GM18517 (cell line): ENCODE measurements at regions not wholly inside any gene's neighbourhood (a gene's known extent, or its start where the extent isn't known, plus 50 kb on each side); places are given as distances from the start of the nearest gene placed in this dataset.

Experiments
- ATAC-seq: cut with Tn5 transposase; IDR thresholded peaks from one replicate; pipeline ENCODE4 v1.9.1; 2021; ENCODE audit warnings: mild to moderate bottlenecking, moderate library complexity; ENCODE audit not compliant: unreplicated experiment

DNA sequence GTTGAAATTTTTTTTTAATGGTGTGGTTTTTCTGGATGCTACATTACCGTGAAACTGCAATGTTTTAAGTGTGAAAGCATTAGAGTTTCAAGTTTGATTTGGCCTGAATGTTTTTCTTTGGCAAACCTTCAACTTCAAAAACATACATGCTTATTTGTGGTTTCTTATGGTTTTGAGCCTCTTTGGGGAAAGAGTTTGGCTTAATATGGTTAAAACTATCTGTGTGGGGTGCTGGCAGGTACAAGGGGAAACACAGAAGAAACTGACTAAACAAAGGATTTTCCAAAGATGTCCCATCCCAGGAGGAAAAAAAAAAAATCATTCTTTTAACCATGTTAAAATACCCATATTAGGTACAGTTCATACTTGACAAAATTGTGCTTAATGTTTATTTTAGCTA, 121.1 kb downstream of the HGF start:
- ATAC-seq: no peak

DNA sequence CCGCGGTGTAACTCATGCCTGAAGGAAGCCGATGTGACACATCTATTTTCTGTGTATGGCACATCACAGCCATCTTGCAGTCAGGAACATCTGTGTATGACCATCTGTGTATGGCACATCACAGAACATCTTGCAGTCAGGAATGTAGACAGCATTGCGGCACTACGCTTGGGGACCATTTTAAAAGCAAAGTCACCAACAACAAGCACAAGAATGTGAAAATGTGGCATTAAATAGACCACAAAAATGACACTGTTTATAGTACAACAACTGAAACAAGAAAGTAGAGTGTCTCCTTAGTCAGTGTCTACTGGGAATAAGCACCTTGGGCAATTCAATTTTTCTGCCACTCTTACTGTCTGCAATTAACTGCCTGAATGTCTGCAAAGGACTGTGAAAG, 124.4 kb downstream of the HGF start:
- ATAC-seq: no peak

DNA sequence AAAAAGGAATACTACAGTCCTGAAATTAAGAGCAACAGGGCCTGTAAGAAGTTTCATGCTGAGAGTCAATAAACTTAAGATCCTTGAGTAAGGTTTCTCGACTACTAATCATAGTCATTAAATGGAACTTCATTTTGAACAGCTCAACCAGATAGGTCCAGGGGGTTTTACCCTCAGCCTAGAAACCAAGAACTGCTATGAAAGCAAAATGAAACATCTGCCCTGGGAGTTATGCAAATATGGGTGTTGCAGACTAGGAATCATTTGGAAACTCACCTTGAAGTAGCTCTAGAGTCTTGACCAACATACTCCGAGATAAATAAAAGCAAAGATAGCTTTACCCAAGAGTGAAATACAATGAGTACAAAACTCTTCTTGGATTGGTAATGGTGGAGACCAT, 128.0 kb downstream of the HGF start:
- ATAC-seq: no peak

DNA sequence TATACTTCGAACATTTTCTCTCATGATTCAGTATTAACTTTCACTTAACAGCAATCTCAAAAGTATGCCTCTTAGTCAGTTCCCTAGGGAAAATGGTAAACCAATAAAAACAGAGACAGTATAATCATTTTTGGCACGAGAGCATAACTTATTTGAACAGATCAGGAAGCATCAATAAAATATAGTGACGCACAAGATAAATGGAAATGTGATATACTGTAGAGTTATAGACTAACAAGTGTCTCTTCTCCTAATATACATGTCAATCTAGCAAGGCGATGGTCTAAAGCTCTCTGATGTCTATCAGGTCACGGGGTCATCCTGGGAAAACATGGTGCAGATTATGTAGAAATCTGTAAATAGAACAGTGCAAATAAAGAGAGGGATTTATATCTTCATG, 131.6 kb downstream of the HGF start:
- no peak for ATAC-seq

DNA sequence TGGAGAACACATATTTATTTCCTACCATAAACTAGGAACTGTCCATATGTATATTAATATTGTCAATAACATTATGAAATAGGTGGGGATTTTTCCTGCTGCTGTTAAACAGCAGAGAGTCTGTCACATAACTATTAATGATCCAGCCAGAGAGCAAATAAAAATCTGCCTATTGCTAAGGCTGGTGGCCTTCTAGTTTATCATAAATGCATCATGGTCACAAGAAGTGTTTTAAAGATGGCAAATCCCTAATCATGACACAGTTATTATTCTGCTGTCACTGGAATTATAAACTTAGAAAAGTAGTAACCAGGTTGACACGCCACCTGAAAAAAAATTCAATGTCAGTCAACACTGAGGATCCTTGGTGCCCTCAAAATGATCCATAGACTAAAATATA, 132.3 kb downstream of the HGF start:
- ATAC-seq: no peak

DNA sequence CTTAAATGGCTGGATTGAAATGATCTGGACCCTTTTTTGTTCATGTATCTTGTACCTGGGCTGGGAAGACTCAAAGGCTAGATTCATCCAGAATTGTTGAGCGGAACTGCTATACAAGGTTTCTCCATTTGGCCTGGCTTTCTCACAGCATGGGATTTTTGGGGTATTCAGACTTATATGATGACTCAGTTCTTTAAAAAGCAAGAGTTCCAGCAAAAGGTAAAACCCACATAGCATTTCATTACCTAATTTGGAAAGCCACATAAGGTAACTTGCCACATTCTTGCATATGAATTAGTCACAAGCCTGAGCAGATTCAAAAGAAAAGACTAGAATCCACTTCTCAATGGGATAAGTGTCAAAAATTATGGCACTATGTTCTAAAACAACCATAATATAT, 137.4 kb downstream of the HGF start:
- no peak for ATAC-seq

DNA sequence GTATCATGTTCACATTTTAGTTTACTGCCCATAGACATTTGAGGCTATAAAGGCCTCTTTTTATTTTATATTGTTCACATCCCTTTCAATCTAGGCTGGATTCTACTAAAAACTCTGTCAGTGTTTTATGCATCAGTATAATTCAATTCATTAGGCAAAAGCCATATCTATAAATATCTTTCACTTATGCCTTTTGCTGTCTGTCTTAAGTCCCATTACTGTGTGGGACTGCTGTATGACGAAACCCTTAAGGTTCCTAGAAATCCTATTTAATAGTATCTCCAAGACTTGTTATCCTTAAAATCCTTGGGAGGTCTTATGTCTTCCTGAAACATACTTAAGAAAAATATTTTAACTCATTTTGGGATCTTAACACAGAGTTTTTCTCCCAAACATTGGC, 139.2 kb downstream of the HGF start:
- ATAC-seq: no peak

DNA sequence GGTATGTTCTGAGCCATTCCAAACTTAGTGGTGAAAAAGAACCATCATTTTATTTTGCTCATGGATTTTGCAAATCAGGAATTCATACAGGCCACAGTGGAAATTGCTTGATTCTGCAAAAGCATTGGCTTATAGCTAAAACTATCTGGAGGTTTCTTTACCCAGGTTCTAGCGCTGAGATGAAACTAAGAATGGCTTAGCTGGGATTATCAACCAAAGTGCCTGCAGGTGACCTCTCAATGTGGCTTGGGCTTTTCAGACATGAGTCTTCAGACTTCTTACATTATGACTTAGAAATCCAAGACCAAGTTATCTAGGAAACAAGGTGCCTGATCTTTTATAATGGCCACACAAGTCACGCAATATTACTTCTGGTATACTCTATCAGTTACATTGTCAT, 140.1 kb downstream of the HGF start:
- ATAC-seq: no peak

DNA sequence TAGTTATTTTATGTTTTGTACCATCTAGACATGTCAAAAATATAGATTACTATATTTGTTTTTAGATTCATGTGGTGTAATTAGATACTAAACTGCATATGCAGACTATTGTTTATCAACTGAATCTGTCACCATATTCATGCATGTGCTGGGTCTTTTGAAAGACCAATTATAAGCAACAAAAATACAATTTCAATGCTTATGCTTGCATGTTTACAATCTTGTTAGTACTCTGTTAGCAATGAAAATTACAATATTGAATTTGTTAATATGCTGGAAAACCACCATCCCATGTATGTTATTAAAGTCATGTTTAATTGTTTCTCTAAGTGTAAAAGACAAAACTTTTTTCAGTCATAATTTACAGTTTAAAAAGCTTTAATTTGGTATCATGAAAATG, 140.9 kb downstream of the HGF start:
- no peak for ATAC-seq

DNA sequence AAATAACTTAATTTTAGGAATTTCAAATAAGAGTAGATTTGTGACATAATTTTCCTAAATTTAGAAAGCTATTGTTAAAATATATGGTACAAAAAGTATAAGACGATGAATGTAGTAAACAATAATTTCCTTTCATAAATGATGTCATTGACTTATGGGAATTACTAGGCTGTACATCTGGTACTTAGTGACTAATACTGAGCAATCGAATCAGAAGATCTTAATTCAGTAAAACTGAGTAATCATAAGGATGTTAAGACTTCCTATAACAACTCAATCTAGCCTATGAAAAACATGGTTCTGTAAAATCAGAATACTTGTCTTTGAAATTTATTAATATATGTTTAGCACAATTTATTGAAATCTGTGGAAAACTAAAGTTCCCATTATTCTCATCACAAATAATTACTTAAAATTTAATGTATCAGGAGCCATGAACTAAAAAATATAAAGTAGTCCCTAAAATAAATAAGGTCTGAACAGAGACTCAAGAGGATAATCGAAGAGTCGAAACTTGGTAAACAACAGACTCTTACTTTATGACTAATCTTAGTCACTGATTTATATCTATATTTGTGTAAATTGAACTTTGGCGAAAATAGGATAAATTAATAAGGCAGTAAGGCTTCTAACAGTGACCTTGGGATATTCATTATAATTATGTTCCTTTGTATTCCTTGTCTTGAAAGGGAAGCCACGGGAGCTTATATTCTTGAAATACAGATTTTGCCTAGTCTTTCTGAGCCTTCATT, 142.1 kb downstream of the HGF start:
- no peak for ATAC-seq

DNA sequence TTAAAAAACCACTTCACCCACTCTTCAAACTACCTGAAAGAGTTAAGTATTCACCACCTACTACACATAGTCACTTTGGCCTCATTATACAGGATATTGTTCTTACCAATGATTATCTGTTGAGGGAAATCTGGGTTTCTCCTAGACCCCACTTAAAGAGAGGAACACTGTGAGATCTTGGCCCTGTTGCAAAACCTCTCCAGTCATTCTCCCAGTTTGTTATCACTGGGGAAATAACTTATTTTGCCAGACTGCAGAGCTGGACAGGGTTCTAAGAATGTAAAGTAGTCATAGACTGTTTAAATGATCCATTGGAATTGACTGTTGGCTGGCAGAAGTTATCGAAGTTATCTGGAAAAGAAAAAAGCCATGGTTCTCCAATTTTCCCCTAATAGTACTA, 143.8 kb downstream of the HGF start:
- ATAC-seq: no peak

DNA sequence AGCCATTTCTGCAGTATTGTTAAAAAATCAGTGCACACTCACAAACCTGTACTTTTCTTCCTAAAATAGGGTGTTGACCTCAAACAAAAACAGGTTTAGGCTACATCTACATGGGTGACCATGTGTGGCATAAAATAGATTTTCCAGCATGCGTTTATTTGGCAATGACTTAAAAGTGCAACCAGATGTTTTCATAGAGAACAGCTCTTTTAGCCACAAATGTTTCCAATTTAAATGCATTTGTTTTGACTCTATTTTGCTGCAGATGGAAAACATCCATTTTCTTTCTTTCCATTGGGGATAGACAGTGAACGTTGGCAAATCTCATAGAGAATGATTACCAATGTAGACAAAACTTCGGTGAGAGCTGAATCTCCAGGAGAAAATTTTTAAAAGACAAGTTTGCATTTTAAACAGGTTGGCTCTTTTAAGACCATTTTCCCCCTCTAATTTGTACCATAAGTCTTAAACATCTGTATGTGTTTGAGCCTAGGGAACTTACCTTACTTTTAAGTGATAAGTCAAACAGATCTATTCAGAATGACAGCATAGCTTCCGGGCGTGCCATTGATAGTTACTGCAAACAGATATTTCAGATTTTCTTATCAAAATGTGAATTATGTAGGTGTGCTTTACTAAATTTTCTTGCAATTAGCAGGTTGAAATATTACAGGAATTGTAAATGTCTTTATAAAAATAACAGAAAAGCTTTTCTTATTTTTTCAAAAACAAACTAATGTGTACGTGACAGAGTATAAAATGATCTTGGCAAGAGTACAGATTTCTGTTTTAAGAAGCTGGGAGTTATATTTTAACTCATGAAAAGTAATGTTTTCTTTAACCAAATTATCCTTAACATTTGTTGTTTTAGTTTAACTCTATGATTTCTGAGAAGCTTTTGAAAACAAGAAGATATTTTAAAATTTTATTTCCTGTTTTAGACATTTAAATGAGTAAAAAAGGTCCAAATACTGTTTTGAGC, 144.9 kb downstream of the HGF start:
- ATAC-seq: no peak

DNA sequence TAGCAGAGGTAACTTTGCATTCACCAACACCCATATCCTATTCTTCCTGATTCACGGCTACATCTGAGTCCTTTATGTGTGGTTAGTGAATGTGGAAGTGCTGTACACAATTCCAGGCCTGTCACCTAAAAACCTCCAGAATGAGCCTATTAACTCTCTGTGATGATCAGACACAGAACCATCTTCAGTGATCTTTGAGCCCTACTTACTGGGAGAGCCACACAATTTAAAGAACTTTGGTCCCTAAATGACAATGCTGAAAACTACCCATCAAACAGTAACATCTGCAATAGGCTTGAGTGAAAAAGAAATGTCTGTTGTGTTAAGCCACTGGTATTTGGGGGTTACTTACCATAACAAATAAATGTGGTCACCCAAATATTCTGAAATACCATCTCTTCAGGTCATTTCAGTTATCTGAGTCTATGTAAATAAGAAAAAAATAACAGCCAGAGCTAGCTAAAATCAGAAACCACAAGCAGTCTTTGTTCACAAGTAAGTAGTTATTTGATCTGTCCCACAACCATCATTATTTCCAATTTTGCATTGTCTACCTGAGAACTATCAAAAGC, 145.7 kb downstream of the HGF start:
- ATAC-seq: no peak

DNA sequence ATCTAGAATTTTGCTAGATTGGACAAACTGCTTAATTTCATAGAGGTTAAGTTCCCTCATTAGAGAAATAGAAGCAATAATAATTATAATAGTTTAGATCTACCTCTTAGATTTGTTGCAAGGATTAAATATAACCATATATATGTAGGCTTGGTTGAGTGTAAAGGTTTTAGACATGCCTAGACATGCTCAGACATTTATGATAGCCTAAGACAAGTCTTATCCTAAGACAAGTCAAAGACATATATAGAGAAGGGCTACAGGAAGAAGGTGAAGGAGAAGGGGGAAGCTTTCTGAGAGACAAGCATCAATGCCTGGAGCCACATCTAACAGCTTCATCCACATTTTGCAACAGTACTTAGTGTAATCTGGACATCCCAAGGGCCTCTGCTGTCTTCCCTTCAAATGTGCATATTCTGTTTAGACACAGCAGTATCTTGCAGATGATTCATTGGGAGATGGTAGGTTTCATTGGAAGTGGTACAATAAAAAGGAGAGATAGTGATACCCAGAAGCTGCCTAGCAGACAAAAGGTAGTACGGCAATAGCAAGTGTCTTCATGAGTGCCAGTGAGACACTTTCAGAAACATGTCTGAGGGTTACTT, 146.5 kb downstream of the HGF start:
- ATAC-seq: no peak

DNA sequence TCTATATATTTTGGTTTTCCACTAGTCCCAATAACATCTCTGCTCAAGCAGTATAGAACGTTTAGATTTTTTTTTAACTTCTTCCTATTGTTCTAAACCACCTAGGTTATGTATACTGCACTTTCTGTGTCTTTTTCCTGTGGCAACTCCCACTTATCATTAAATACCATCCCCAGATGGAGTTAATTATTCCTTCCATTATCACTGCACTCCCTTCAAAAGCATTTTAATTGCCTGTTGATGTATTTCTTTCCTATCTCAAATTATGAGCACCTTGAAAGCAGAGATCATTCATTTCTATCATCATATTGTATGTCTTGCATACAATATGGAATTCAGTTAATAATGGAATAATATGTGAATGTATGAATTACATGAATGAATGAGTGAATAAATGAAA, 148.0 kb downstream of the HGF start:
- ATAC-seq: no peak

DNA sequence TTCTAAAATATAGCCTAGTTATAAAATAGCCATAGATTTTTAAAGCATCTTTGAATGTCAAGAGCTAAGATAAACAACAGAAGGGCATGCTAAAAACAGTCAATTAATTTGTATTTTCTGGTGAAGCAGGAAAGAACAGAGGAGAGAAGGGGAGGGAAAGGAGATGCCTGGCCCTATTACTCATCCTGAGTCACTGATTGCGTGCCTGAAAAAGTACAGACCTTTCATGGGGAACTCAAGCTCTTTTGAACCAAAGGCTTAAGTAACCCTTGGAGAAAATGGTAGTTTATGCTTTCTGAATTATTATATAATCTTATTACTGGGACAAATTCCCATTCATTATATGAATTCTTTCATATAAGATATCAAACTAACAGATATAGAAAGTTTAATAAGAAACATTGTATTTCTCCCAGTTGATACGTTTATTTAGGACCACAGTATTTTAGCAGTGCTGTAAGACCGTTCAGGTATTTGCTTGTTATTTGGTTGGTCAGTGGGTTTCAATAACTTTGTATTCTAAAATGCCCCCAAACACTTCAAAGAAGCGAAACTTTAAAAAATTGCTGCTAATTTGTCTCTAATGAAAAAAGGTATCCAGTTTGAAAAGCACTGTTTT, 151.3 kb downstream of the HGF start:
- ATAC-seq: no peak

DNA sequence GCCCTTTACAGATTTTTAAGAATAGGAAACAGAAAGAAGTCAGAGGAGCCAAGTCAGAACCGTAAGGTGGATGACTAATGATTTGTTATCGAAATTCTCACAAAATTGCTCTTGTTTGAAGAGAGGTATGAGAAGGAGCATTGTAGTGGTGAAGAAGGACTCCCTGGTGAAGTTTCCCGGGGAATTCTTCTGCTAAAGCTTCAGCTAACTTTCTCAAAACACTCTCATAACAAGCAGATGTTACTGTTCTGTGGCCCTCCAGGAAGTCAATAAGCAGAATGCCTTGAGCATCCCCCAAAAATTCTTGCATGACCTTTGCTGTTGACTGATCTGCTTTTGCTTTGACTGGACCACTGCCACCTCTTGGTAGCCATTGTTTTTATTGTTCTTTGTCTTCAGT, 152.9 kb downstream of the HGF start:
- no peak for ATAC-seq

DNA sequence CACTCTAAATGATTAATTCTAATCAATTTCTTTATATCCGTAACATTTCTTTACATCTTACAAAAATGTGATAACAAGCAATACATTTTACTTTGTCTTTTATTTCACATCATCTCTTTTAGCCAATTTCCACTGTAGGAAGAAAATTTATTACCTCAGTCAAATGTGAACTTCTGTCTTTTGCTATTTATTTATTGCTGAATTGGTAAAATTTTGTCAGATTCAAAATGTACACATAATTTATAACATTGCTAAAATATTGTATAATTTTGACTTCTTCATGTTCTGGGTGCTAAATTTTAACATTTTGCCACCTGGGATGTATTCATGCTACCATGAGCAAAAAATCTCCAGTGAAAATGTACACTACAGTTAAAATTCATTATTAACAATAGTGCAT, 158.0 kb downstream of the HGF start:
- no peak for ATAC-seq

DNA sequence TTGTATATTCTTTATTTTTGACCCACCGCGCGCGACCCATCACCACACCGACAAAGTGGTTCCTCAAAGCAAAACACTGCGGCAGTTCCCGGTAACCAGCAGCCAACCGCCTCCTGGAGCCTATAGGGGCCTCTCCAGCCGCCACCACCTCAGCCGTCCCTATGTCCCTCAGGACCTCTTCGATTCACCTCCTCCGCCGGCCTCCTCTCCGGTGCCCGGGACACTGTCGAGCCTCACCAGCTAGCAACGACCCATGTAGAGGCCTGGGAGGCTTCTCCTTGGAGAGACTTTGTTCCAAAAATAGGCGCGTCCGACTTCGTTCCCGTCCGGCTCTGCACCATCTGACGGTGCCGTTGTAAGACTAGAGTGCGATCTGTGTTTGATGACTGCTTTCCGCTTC, 158.8 kb downstream of the HGF start:
- no peak for ATAC-seq

DNA sequence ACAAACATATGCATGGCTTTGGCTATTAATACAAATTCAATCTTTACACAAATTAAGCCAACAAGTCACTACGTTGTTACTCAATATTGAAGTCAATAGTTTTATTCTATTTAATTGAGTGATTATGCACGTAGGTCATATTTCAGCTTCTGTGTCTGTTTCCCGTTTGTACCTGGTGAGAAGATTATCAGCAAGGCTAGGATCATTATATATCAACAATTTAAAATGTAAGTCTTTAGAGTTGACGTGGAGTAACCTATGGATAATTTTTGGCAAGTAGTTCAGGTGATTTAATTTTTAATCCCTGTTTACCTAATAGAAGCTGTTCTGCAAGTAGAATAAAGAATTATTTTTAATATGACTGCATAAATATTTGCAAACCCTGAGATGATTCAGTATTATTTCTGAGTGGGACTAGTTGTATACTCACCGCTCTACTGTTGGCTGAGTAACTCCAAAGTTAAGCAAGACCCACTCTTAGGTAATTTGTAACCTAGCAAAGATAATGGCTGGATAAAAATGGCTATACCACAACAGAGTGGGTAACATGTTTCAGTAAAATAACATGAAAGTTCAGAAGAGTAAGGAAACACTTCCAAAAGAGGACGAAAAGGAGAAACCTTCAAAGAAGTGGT, 161.0 kb downstream of the HGF start:
- ATAC-seq: no peak

DNA sequence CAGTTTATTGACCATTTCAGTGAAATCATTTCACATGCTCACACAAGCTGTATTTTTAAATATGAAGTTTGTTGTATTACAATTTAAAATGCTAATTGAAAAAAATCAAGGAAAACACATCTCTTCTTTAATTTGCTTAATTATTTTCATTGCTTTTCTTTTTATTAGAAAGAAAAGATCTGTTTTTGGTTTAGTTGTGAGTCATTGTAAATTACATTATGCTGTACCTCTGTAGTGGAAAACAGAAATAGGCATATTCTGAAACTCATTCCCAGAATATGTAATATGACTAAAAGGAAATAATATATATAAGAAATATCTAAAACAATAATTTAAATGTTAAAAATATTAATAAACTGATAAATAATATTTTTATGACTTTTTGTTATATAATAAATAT, 161.9 kb downstream of the HGF start:
- no peak for ATAC-seq
